Small intestine (tissue), 7 donors: ENCODE measurements at regions not wholly inside any gene's neighbourhood (a gene's known extent, or its start where the extent isn't known, plus 50 kb on each side); places are given as distances from the start of the nearest gene placed in this dataset.

ENCODE experiments used
- DNase-seq, 2 donors: peaks; one replicate each; pipeline versions ENCODE4 v3.0.0 to v3.0.0-alpha.2; 2013
- FAIRE-seq: peaks from 2 replicates; lab custom pipeline; 2012; peaks lifted over from hg19 to GRCh38; lab: Jason Lieb, UNC
- H3K27ac ChIP-seq, 3 donors: one replicate each; pipeline ENCODE4 v1.5.1; 2013; ENCODE audit warnings: low read length in 2 of 3, mild to moderate bottlenecking in 2 of 3, control low read depth in 1 of 3, inconsistent platforms in 1 of 3, low read depth in 1 of 3, moderate library complexity in 1 of 3
- H3K27me3 ChIP-seq, 3 donors: one replicate each; pipeline ENCODE4 v1.6.1; 2013; ENCODE audit warnings: low read length in 3 of 3, inconsistent platforms in 1 of 3; ENCODE audit not compliant: control insufficient read depth in 3 of 3, insufficient read depth in 3 of 3
- H3K36me3 ChIP-seq, 3 donors: one replicate each; pipeline ENCODE4 v1.6.1; 2013; ENCODE audit warnings: low read length in 3 of 3, inconsistent platforms in 1 of 3, low read depth in 1 of 3, mild to moderate bottlenecking in 1 of 3, moderate library complexity in 1 of 3; ENCODE audit not compliant: control insufficient read depth in 3 of 3, insufficient read depth in 2 of 3
- H3K4me1 ChIP-seq, 3 donors: one replicate each; pipeline ENCODE4 v1.6.1; 2013; ENCODE audit warnings: low read length in 2 of 3, inconsistent platforms in 1 of 3, low read depth in 1 of 3, mild to moderate bottlenecking in 1 of 3, moderate library complexity in 1 of 3; ENCODE audit not compliant: control insufficient read depth in 3 of 3, insufficient read depth in 2 of 3
- H3K4me3 ChIP-seq, 3 donors: one replicate each; pipeline ENCODE4 v1.5.1; 2013; ENCODE audit warnings: low read length in 3 of 3, control low read depth in 1 of 3, inconsistent platforms in 1 of 3, low read depth in 1 of 3, mild to moderate bottlenecking in 1 of 3, moderate library complexity in 1 of 3
- H3K9me3 ChIP-seq, 2 donors: one replicate each; pipeline ENCODE4 v1.6.1; 2013; ENCODE audit warnings: low read depth in 1 of 2, low read length in 1 of 2; ENCODE audit not compliant: control insufficient read depth in 2 of 2, insufficient read depth in 1 of 2
- WGBS, 3 donors: extraction: QIAGEN DNeasy Blood & Tissue Kit; methylation state at CpG; one replicate each; pipeline ENCODE4 v1.1.7; 2013; 5-methylcytosine and 5-hydroxymethylcytosine counted together
- donor health status: healthy with polysubstance abuse.
- donor health status: control.
- donor health status: control.
- donor health status: Bipolar disorder and iron deficiency.
- donor health status: healthy.

DNA sequence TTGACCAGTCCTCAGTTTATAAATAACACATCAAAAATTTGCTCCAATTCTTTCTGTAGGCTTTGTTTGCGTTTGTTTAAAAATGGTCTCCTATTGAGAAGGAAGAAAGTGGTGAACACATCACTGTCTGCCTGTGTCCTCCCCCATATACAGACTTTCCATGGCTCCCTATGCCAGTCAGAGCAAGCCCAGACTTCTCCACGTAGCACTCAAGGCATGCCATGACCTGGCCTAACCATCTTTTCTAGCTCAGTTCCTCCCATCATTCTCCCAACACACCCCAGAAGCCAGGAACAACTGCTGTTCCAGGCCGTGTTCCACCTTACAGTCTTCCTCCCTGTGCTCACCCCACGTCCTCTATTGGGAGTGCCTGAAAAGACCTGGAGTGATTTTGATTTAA lies 129.6 kb upstream of the ZNF618 start:
- peaks cover 0 to 10% (median 0%) of the 10 kb centered on the region in 3 donors for H3K27me3 ChIP-seq
- H3K9me3 ChIP-seq, result peaks cover 0 to 3% of the 10 kb centered on the region in 2 donors
- H3K4me1 ChIP-seq, result no peaks in the 10 kb centered on the region
- WGBS, 3 donors, result 69 to 73% (median 69%) methylated on average over 4 of the region's 4 CpGs
- no peak for FAIRE-seq
- H3K27ac ChIP-seq, result no peak overlapping the region
- H3K36me3 ChIP-seq, result no peaks in the 10 kb centered on the region
- no peak for DNase-seq
- no peak overlapping the region for H3K4me3 ChIP-seq

DNA sequence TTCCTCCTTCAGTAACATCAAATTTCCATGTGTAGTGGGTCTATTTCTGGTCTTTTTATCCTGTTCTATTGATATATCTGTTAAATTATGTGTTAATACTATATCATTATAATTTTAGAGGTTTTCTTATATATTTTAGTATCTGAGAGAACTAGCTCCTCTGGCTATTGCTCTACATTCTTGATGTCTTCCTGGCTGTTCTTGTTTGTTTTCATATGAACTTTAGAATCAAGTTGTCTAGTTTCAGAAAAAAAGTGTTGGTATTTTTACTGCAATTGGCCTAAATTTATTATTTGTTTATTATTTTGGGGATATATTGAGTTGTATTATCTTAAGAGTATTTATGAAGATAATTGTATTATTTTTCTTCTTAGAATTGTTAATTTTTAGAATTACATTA lies 128.0 kb upstream of the ZNF618 start:
- Histone ChIP-seq H3K4me1 (no peaks in the 10 kb centered on the region), H3K36me3 (no peaks in the 10 kb centered on the region), H3K27ac (no peak overlapping the region), H3K27me3 (peaks cover 0 to 14% (median 0%) of the 10 kb centered on the region in 3 donors), H3K9me3 (peaks cover 0 to 3% of the 10 kb centered on the region in 2 donors), H3K4me3 (no peak overlapping the region)
- FAIRE-seq, result no peak
- DNase-seq, result no peak

DNA sequence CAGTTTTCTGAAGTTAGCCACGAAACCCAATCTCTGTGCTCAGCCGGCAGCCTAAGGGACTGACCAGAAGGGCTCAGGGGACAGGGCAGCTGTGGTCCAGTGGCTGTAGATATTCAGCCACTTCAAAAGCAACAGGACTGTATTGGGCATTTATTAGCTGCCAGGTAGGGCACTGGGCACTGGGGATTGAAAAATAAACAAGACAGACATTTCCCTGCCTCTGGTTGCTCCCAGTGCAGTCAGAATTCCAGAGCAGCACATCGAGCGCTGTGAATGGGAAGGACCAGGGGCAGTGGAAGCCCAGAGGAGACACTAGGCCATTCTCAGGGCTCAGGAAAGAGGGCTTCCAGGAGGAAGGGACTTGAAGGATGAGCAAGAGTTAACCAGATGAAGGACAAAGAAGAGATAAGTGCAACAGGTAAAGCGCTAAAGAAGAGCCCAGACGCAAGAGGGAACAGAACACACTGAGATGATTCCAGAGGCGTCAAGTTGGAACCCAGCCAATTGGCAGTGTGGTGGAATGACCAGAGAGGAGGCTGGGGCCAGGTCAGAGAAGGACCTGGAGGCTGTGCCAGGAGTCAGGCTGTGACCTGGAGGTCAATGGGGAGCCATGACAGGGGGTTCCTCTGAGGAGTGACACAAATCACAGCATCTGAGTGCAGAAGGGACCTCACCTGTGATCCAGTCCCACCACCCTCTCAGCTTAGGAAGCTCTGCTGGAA lies 122.5 kb upstream of the ZNF618 start:
- FAIRE-seq, result no peak
- 67 to 77% (median 69%) methylated on average over 7 of the region's 7 CpGs for WGBS, 3 donors

DNA sequence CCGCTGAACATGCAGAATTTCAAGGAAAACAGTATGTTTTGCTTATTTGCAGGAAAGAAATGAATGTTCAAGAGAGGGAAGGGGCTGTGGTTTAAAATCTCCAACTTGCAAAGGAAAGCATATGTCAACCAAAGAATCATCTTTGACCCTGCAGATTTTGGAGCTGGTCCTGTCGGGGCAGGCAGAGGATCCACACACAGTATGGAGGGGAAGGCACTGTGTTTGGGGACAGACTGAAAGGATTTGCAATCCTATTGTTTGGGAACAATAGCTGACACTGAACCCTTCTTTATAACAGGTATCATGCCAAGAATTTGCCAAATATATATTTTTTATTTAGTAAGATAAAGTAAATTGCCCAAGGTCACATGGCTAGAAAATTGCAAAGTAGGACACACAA lies 121.4 kb upstream of the ZNF618 start:
- H3K36me3 ChIP-seq, result no peaks in the 10 kb centered on the region
- peaks cover 0 to 18% (median 2%) of the 10 kb centered on the region in 3 donors for H3K27me3 ChIP-seq
- 69 to 77% (median 75%) methylated on average over 2 of the region's 2 CpGs for WGBS, 3 donors
- no peak for FAIRE-seq
- no peak overlapping the region for H3K27ac ChIP-seq
- no peak for DNase-seq
- no peaks in the 10 kb centered on the region for H3K9me3 ChIP-seq
- no peak overlapping the region for H3K4me3 ChIP-seq
- H3K4me1 ChIP-seq, result no peaks in the 10 kb centered on the region

More for the DNA sequence above, 122.5 kb upstream of the ZNF618 start:
- no peak overlapping the region for H3K4me3 ChIP-seq
- peaks cover 0 to 18% (median 2%) of the 10 kb centered on the region in 3 donors for H3K27me3 ChIP-seq
- peaks cover 0 to 3% of the 10 kb centered on the region in 2 donors for H3K9me3 ChIP-seq
- no peak for DNase-seq
- H3K4me1 ChIP-seq, result no peaks in the 10 kb centered on the region
- H3K36me3 ChIP-seq, result no peaks in the 10 kb centered on the region
- no peak overlapping the region for H3K27ac ChIP-seq

DNA sequence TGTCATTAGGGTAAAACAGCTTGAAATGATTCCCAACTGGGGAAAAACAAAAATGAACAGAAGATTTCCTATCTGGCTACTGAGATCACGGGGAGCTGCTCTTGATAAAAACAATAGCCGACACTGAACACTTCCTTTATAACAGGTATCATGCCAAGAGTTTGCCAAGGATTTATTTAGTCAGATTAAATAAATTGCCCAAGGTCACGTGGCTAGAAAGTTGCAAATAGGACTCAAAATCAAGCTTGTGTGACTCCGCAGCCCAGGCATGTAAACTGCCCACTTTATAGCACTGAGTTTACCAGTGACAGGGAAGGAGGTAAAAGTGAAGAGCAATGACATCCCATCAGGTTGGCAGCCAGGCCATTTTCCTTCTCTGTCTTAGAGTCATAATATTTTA lies 120.7 kb upstream of the ZNF618 start:
- FAIRE-seq, result no peak
- Histone ChIP-seq H3K27me3 (peaks cover 0 to 18% (median 2%) of the 10 kb centered on the region in 3 donors), H3K4me1 (no peaks in the 10 kb centered on the region), H3K4me3 (no peak overlapping the region), H3K9me3 (no peaks in the 10 kb centered on the region), H3K36me3 (no peaks in the 10 kb centered on the region), H3K27ac (no peak overlapping the region)
- DNase-seq, result no peak
- 11 to 53% (median 22%) methylated on average over 4 of the region's 4 CpGs for WGBS, 3 donors

DNA sequence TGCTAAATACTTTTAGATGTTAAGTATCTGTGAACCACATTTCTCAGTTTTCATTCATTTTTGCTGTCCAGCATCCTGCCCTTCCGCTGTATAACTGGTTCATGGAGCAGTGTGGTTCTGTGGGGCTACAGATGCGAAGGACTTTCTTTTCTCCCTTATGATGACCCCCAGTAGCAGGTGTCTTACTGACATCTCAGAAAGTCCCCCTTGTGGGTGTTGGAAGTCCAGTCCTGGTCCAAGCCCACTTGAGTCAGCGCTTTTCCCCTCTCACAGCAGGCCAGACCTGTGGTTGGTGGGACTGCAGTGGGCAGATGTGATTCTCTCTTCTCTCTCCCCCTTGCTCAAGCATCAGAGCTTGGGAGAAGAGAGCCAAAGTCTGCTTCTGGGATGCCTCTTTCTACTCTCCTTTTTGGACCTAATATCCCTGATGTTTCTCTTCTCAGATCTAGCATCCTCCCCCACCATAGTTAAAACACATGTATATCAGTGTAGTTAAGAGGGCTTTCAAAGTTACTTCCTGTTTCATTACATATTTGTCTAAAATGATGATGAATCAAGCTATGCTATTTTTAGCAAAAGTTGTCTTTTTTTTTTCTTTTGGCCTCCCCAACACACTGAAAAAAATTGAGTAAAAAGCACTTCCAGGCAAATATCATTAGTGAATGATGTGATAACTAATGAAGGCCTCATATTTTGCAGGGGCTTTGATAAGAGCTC lies 119.5 kb upstream of the ZNF618 start:
- Histone ChIP-seq H3K36me3 (no peaks in the 10 kb centered on the region), H3K27me3 (peaks cover 0 to 15% (median 2%) of the 10 kb centered on the region in 3 donors), H3K4me1 (no peaks in the 10 kb centered on the region), H3K4me3 (no peak overlapping the region), H3K9me3 (no peaks in the 10 kb centered on the region), H3K27ac (no peak overlapping the region)
- 95 to 99% (median 97%) methylated on average over 3 of the region's 3 CpGs for WGBS, 3 donors
- DNase-seq, result no peak
- FAIRE-seq, result no peak

DNA sequence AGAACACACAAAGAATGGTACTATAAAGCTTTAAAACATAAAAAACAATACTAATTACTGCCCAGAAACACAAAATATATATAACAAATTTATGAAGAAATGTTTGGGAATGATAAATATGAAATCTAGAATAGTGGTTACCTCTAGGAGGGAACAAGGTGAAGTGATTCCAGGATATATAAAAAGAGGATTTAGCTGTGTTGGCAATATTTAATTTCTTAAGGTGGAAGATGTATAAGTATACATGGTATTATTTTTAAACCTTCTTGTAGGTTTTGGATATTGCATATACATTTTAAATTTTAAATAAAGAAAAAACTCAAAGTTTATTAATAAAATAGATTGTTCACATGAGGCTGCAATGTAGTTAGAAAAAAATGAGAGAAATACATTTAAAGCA lies 112.7 kb upstream of the ZNF618 start:
- DNase-seq (no peak), FAIRE-seq (no peak)
- no peak overlapping the region for H3K27ac ChIP-seq
- no peaks in the 10 kb centered on the region for H3K4me1 ChIP-seq
- no peaks in the 10 kb centered on the region for H3K36me3 ChIP-seq
- H3K27me3 ChIP-seq, result no peaks in the 10 kb centered on the region
- no peaks in the 10 kb centered on the region for H3K9me3 ChIP-seq
- no peak overlapping the region for H3K4me3 ChIP-seq

DNA sequence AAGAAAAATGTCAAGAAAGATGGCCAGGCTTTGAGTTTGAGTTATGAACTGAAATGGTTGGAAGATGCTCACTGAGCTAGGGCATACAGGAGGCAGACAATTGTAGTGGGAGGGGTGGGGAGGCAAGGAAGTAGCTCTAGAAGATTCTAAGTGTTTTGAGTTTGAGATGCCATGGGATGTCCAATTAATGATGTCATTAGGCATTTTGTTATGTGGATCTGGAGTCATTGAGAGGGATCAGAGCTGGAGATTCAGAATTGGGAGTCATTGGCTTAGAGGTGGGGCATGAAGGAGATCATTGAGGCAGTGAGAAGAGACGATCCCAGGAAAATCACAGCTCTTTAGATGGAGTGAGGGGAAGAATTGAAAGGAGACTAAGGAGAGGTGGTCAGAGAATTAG lies 111.5 kb upstream of the ZNF618 start:
- no peaks in the 10 kb centered on the region for H3K4me1 ChIP-seq
- no peak for DNase-seq
- FAIRE-seq, result no peak
- H3K27ac ChIP-seq, result no peak overlapping the region
- no peaks in the 10 kb centered on the region for H3K9me3 ChIP-seq
- no peaks in the 10 kb centered on the region for H3K36me3 ChIP-seq
- WGBS, 3 donors, result 49 to 93% (median 85%) methylated on average over 1 of the region's 1 CpG
- no peaks in the 10 kb centered on the region for H3K27me3 ChIP-seq
- H3K4me3 ChIP-seq, result no peak overlapping the region
